H1 (cell line): ENCODE measurements at regions not wholly inside any gene's neighbourhood (a gene's known extent, or its start where the extent isn't known, plus 50 kb on each side); places are given as distances from the start of the nearest gene placed in this dataset.

Experiments used
- JUN ChIP-seq: IDR thresholded peaks from 2 replicates; pipeline ENCODE4 v1.6.1; 2011; ENCODE audit warnings: low read depth, mild to moderate bottlenecking, improper control_type of control experiment, low read length
- KDM5A ChIP-seq: fragments of 200-600 bp; IDR thresholded peaks from 2 replicates; pipeline ENCODE4 v1.7.1; 2012; ENCODE audit warnings: mild to moderate bottlenecking, low read length, inconsistent platforms, mixed read lengths
- POLR2A ChIP-seq, 2 experiments: IDR thresholded peaks; 1 replicate in 1 of 2; 2 replicates in 1 of 2; pipeline ENCODE4 v1.6.1; 2011; ENCODE audit warnings: low read depth in 2 of 2, low read length in 2 of 2, mild to moderate bottlenecking in 2 of 2; ENCODE audit errors: control extremely low read depth in 1 of 2

GRCh38 chr3:34352778-34353331, 554.4 kb downstream of the PDCD6IP start:
- TF ChIP-seq POLR2A (IDR thresholded peaks at IDR 0.05; ENCODE audit: control extremely low read depth in 1 of 2, low read depth in 2 of 2, low read length in 2 of 2) (no peak), JUN (no peak), KDM5A (no peak)
